Ishikawa (cell line): ENCODE measurements at regions not wholly inside any gene's neighbourhood (a gene's known extent, or its start where the extent isn't known, plus 50 kb on each side); places are given as distances from the start of the nearest gene placed in this dataset.

ENCODE experiments used
- CEBPB ChIP-seq: IDR thresholded peaks from 2 replicates; pipeline ENCODE4 v1.6.1; 2012
- CREB1 ChIP-seq: IDR thresholded peaks from 2 replicates; pipeline ENCODE4 v1.6.1; 2012; ENCODE audit warnings: low read depth
- EGR1 ChIP-seq: IDR thresholded peaks from 2 replicates; pipeline ENCODE4 v1.6.1; 2012
- EP300 ChIP-seq: IDR thresholded peaks from 2 replicates; pipeline ENCODE4 v1.6.1; 2012; ENCODE audit warnings: borderline replicate concordance
- FOXM1 ChIP-seq: IDR thresholded peaks from 2 replicates; pipeline ENCODE4 v1.6.1; 2012; ENCODE audit warnings: low read depth, borderline replicate concordance
- NFIC ChIP-seq: IDR thresholded peaks from 2 replicates; pipeline ENCODE4 v1.6.1; 2012
- RAD21 ChIP-seq: IDR thresholded peaks from 2 replicates; pipeline ENCODE4 v1.6.1; 2012; ENCODE audit warnings: low read depth
- TAF1 ChIP-seq: IDR thresholded peaks from 2 replicates; pipeline ENCODE4 v1.6.1; 2012; ENCODE audit warnings: low read depth, mild to moderate bottlenecking
- TCF12 ChIP-seq: IDR thresholded peaks from 2 replicates; pipeline ENCODE4 v1.6.1; 2012; ENCODE audit warnings: low read depth
- TEAD4 ChIP-seq: IDR thresholded peaks from 2 replicates; pipeline ENCODE4 v1.6.1; 2012
- YY1 ChIP-seq: IDR thresholded peaks from 2 replicates; pipeline ENCODE4 v1.6.1; 2012; ENCODE audit warnings: low read depth
- ZBTB7A ChIP-seq: IDR thresholded peaks from 2 replicates; pipeline ENCODE4 v1.6.1; 2012; ENCODE audit warnings: low read depth
- TF ChIP-seq, protein P1 (sequence below): IDR thresholded peaks from 2 replicates; pipeline ENCODE4 v1.6.1; 2012
- TF ChIP-seq, protein P2 (sequence below): IDR thresholded peaks from 2 replicates; pipeline ENCODE4 v1.6.1; 2012; ENCODE audit warnings: low read depth, mild to moderate bottlenecking
- TF ChIP-seq, protein P3 (sequence below): IDR thresholded peaks from 2 replicates; pipeline ENCODE4 v1.6.1; 2012

DNA sequence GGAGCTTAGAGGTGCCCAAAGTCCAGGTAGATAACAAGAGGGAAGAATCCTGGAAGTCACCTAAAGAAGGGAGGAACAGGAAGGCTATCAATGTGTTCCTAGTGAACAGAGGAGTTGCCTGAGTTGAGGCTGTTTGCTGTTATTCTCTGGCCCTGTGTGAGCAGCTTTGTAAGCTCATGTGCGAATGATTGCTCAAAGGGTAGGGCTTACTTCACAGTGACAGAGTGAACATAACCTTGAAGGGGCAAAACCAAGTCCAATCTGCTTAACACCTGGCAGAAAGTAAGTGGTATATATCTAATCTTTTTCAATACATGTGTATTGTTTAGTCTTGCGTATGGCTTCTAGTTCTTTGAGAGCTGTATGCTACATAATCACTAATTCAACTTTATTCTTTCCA, 1153.6 kb downstream of the TUSC7 start:
- TF ChIP-seq TCF12 (no peak), YY1 (no peak), EGR1 (no peak)
- TF ChIP-seq, protein P1, sequence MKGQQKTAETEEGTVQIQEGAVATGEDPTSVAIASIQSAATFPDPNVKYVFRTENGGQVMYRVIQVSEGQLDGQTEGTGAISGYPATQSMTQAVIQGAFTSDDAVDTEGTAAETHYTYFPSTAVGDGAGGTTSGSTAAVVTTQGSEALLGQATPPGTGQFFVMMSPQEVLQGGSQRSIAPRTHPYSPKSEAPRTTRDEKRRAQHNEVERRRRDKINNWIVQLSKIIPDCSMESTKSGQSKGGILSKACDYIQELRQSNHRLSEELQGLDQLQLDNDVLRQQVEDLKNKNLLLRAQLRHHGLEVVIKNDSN, result no peak

DNA sequence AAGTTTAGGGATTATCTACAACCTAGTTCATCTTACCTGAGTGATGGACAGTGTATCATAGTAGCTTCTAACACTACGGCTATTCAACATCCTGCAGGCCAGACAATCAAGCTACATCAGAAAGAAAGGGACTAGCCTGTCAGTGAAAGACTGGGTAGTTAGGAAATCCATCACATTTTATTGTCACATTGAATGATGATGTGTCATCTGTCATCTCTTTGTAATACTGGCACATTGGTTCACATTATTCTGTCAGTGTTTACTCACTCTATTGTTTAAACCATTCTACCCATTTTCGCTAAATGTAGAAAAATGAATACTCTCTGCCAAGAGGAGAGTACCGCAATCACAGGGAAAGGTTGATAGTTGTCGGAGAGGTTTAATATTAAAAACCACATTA, 1155.8 kb downstream of the TUSC7 start:
- TF ChIP-seq, protein P1, result no peak
- no peak for TF ChIP-seq NFIC
- no peak for TF ChIP-seq RAD21
- TF ChIP-seq YY1, result no peak
- TF ChIP-seq TAF1, result no peak
- no peak for TF ChIP-seq EP300
- TF ChIP-seq, protein P2, sequence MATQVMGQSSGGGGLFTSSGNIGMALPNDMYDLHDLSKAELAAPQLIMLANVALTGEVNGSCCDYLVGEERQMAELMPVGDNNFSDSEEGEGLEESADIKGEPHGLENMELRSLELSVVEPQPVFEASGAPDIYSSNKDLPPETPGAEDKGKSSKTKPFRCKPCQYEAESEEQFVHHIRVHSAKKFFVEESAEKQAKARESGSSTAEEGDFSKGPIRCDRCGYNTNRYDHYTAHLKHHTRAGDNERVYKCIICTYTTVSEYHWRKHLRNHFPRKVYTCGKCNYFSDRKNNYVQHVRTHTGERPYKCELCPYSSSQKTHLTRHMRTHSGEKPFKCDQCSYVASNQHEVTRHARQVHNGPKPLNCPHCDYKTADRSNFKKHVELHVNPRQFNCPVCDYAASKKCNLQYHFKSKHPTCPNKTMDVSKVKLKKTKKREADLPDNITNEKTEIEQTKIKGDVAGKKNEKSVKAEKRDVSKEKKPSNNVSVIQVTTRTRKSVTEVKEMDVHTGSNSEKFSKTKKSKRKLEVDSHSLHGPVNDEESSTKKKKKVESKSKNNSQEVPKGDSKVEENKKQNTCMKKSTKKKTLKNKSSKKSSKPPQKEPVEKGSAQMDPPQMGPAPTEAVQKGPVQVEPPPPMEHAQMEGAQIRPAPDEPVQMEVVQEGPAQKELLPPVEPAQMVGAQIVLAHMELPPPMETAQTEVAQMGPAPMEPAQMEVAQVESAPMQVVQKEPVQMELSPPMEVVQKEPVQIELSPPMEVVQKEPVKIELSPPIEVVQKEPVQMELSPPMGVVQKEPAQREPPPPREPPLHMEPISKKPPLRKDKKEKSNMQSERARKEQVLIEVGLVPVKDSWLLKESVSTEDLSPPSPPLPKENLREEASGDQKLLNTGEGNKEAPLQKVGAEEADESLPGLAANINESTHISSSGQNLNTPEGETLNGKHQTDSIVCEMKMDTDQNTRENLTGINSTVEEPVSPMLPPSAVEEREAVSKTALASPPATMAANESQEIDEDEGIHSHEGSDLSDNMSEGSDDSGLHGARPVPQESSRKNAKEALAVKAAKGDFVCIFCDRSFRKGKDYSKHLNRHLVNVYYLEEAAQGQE, result no peak
- no peak for TF ChIP-seq TEAD4
- TF ChIP-seq EGR1, result no peak
- TF ChIP-seq TCF12, result no peak
- no peak for TF ChIP-seq ZBTB7A
- no peak for TF ChIP-seq FOXM1
- TF ChIP-seq, protein P3, sequence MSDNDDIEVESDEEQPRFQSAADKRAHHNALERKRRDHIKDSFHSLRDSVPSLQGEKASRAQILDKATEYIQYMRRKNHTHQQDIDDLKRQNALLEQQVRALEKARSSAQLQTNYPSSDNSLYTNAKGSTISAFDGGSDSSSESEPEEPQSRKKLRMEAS, result no peak

DNA sequence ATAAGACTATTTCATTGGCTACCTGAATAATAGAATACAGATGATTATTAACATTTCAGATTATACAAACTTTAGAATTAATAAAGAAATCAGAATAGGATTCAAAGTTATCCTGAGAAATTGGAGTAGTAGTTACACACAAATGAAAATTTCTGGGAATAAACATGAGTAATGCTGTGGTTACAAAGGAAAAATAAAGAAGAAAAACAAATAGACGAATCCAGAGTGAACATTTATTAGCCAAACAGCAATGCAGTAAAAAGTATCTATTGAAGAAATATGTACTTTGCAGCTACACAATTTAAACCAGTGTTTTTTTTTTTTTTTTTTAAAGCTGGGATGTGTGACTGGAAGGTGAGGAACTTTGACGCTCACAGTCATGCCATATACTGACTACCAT, 1159.2 kb downstream of the TUSC7 start:
- TF ChIP-seq TEAD4 (no peak), FOXM1 (no peak), EGR1 (no peak)
- TF ChIP-seq, protein P3, result no peak

DNA sequence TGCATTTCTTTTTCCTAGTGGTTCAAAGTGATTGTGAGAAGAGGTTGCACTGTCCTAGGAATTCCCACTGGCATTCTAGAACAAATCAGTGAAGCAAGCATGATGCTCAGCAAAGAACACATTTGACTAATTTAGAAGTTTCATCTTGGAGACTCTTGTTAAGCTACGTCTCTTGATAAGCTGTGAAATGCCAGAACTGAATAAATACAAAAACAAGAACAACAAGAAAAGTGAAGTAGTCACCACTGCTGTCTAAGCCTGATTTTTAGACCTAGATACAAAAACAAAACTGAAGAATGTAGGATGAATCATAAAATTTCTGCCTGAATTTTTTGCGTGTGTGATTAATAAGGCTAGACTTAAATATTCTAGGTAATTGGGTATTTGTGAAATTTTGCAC, 1162.4 kb downstream of the TUSC7 start:
- TF ChIP-seq, protein P1, result no peak
- TF ChIP-seq, protein P3, result no peak
- TF ChIP-seq CREB1, result no peak
- TF ChIP-seq CEBPB, result no peak
- TF ChIP-seq TEAD4, result no peak
- TF ChIP-seq NFIC, result no peak
- TF ChIP-seq TAF1, result no peak
- TF ChIP-seq EGR1, result no peak
- no peak for TF ChIP-seq ZBTB7A
- TF ChIP-seq EP300, result no peak
- TF ChIP-seq, protein P2, result no peak
- no peak for TF ChIP-seq TCF12
- TF ChIP-seq FOXM1, result no peak
- TF ChIP-seq YY1, result no peak
- TF ChIP-seq RAD21, result no peak

DNA sequence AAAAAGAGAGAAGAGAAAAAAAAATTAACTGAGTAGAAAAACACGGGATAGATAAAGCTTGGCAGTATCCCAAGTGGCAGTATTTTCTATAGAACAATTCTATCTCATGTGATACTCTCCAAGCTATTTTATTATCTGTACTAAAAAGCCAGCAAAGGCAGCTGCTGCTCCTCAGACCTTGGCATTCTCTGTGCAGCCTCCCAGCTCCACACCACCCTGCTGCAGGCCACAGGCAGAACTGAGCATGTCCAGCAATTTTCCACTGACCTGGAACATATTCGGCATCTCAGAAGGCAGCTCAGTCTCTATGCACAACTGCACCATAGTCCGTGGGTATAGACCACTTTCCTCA, 1161.4 kb downstream of the IGSF11 start:
- no peak for TF ChIP-seq TEAD4
- TF ChIP-seq TCF12, result no peak
- TF ChIP-seq RAD21, result no peak
- TF ChIP-seq CREB1, result no peak
- no peak for TF ChIP-seq ZBTB7A

DNA sequence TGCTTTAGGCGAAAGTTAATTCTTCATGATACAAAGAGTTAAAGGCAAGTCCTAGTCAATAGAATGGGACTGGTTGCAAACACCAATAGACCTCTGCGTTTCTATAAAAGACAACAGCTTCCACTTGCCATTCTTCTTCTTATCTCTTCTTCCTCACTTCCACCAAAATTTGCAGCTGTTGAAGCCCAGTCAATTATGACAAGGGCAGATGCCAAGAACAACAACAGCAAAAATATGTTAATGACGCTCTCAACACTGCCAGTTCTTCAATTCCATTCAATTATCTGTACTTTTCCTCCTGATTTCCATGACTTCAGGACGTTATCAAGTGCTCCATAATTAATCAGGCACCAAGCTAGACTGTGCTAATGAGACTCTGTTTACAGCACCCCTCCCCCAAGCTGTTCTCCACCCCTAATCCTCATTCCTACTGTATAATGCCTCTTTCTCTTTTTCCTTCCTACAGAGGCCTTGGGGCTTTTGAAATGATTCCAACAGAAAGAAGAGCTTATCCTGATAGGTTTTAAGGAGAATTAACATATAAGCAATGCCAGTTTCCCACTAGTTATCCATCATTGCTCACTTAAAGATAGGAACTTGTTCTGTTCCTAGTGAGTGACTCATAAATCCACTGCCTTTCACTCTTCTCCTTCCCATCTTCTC, 1160.5 kb downstream of the IGSF11 start:
- TF ChIP-seq TEAD4 (no peak), CREB1 (no peak), ZBTB7A (no peak), FOXM1 (no peak), NFIC (no peak)
- TF ChIP-seq, protein P2, result no peak
- TF ChIP-seq, protein P1, result no peak
